ENCODE measurements at regions not wholly inside any gene's neighbourhood (a gene's known extent, or its start where the extent isn't known, plus 50 kb on each side); places are given as distances from the start of the nearest gene placed in this dataset.

GRCh38 chr1:30325085-30325935, 398.1 kb downstream of the MATN1 start:
- FAIRE-seq, result no peak

GRCh38 chr1:30324251-30325084, 398.9 kb downstream of the MATN1 start:
- FAIRE-seq, result no peak

GRCh38 chr1:30323841-30324240, 399.5 kb downstream of the MATN1 start:
- no peak for FAIRE-seq

GRCh38 chr1:30323352-30323751, 400.0 kb downstream of the MATN1 start:
- no peak for FAIRE-seq

- no peak for FAIRE-seq
Observed at GRCh38 chr1:30322859-30323257, 400.5 kb downstream of the MATN1 start.

GRCh38 chr1:30321996-30322858, 401.2 kb downstream of the MATN1 start:
- no peak for FAIRE-seq

- no peak for FAIRE-seq
Observed at GRCh38 chr1:30321246-30321910, 402.0 kb downstream of the MATN1 start.

- no peak for FAIRE-seq
Observed at GRCh38 chr1:30320581-30320890, 402.8 kb downstream of the MATN1 start.

GRCh38 chr1:30319765-30320580, 403.4 kb downstream of the MATN1 start:
- no peak for FAIRE-seq

- FAIRE-seq, result no peak
Observed at GRCh38 chr1:30318864-30319718, 404.3 kb downstream of the MATN1 start.

- FAIRE-seq, result no peak
Observed at GRCh38 chr1:30318413-30318812, 405.0 kb downstream of the MATN1 start.

- FAIRE-seq, result no peak
Observed at GRCh38 chr1:30317921-30318320, 405.5 kb downstream of the MATN1 start.

- FAIRE-seq, result no peak
Observed at GRCh38 chr1:30316056-30316455, 407.3 kb downstream of the MATN1 start.

GRCh38 chr1:30315185-30315960, 408.0 kb downstream of the MATN1 start:
- no peak for FAIRE-seq

- FAIRE-seq, result no peak
Observed at GRCh38 chr1:30314591-30314990, 408.8 kb downstream of the MATN1 start.

- no peak for FAIRE-seq
Observed at GRCh38 chr1:30313584-30313983, 409.8 kb downstream of the MATN1 start.

- FAIRE-seq, result no peak
Observed at GRCh38 chr1:30313176-30313575, 410.2 kb downstream of the MATN1 start.

- FAIRE-seq, result no peak
Observed at GRCh38 chr1:30312226-30312625, 411.2 kb downstream of the MATN1 start.

- no peak for FAIRE-seq
Observed at GRCh38 chr1:30311749-30312148, 411.6 kb downstream of the MATN1 start.

Measured in TTC549 (cell line).